Upper lobe of left lung (tissue), 6 donors: ENCODE measurements at regions not wholly inside any gene's neighbourhood (a gene's known extent, or its start where the extent isn't known, plus 50 kb on each side); places are given as distances from the start of the nearest gene placed in this dataset.

Experiments
- ATAC-seq, 2 donors: fragments of 200-7000 bp; cut with Tn5 transposase; one replicate each; pipeline ENCODE4 v1.9.1; 2022; ENCODE audit warnings: mild to moderate bottlenecking in 2 of 2, moderate library complexity in 2 of 2; ENCODE audit not compliant: low FRiP score in 2 of 2
- DNase-seq, 2 donors: peaks; one replicate each; pipeline ENCODE4 v3.0.0-alpha.2; 2019 to 2020
- H3K27ac ChIP-seq, 4 donors: fragments of 200-600 bp; sonication (generic); one replicate each; pipeline ENCODE4 v1.5.1; 2016 to 2019
- H3K27me3 ChIP-seq, 4 donors: fragments of 200-600 bp; sonication (generic); one replicate each; pipeline ENCODE4 v1.5.1; 2017 to 2019
- H3K36me3 ChIP-seq, 4 donors: fragments of 200-600 bp; sonication (generic); one replicate each; pipeline ENCODE4 v1.5.1; 2016 to 2019
- H3K4me1 ChIP-seq, 4 donors: fragments of 200-600 bp; sonication (generic); one replicate each; pipeline ENCODE4 v1.5.1; 2018 to 2019
- H3K4me3 ChIP-seq, 4 donors: fragments of 200-600 bp; sonication (generic); one replicate each; pipeline ENCODE4 v1.5.1; 2017 to 2019; ENCODE audit warnings: mild to moderate bottlenecking in 2 of 4, moderate library complexity in 1 of 4
- H3K9me3 ChIP-seq, 4 donors: fragments of 200-600 bp; sonication (generic); one replicate each; pipeline ENCODE4 v1.5.1; 2018 to 2019
- EP300 ChIP-seq, 4 donors: sonication (generic); formaldehyde crosslinking; IDR thresholded peaks; one replicate each; pipeline ENCODE4 v1.5.1; 2017; ENCODE audit warnings: antibody characterized with exemption in 4 of 4, control low read depth in 2 of 4
- POLR2A ChIP-seq, 4 donors: fragments of 450-650 bp; IDR thresholded peaks; one replicate each; pipeline ENCODE4 v1.5.1; 2016 to 2017; ENCODE audit warnings: antibody characterized with exemption in 4 of 4, mild to moderate bottlenecking in 2 of 4
- POLR2AphosphoS5 ChIP-seq, 2 donors: sonication (generic); formaldehyde crosslinking; IDR thresholded peaks; one replicate each; pipeline ENCODE4 v1.5.1; 2017; ENCODE audit warnings: antibody characterized with exemption in 2 of 2
- WGBS, 2 donors: methylation state at CpG; one replicate each; pipeline ENCODE4 v1.1.5; 2017 to 2018; 5-methylcytosine and 5-hydroxymethylcytosine counted together
- TF ChIP-seq, protein P1 (sequence below), 6 experiments: fragments of 450-650 bp in 4 of 6; fragments of 200-600 bp in 2 of 6; sonication (generic) in 2 of 6; IDR thresholded peaks; one replicate each; pipeline ENCODE4 v1.5.1; 2016 to 2019; ENCODE audit warnings: antibody characterized with exemption in 6 of 6
- donor health status: DM: no; HTN: no; CAD: no; lungs with moderate emphysema.
- donor health status: DM: no; HTN: yes; CAD: no; lungs with severe emphysema.

DNA sequence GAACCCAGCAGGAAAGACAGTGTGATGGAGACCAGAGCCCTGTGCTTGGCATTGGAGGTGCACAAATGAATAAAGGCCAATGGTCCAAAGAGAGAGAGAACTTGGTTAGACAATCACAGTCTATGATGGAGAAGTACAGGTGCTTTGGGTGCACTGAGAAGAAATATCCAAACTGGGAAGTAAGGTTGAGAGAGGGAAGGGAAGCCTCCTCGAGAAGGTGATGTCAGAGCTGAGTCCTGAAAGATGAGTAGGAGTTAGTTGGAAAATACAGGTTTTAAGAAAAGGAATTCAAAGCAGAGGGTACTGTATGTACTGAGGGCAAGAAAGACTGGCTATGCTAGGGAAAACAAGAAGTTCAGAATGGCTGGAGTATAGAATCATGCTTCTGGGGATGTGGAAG is 94.1 kb upstream of the CD53 start:
- no peaks in the 10 kb centered on the region for H3K36me3 ChIP-seq
- no peak overlapping the region for H3K27ac ChIP-seq
- no peaks in the 10 kb centered on the region for H3K9me3 ChIP-seq
- peaks cover 0 to 2% (median 0%) of the 10 kb centered on the region in 4 donors for H3K27me3 ChIP-seq
- H3K4me1 ChIP-seq: peaks cover 0 to 6% (median 2%) of the 10 kb centered on the region in 4 donors
- no peak for ATAC-seq
- no peak for TF ChIP-seq EP300 (IDR thresholded peaks at IDR 0.05)
- TF ChIP-seq, protein P1, sequence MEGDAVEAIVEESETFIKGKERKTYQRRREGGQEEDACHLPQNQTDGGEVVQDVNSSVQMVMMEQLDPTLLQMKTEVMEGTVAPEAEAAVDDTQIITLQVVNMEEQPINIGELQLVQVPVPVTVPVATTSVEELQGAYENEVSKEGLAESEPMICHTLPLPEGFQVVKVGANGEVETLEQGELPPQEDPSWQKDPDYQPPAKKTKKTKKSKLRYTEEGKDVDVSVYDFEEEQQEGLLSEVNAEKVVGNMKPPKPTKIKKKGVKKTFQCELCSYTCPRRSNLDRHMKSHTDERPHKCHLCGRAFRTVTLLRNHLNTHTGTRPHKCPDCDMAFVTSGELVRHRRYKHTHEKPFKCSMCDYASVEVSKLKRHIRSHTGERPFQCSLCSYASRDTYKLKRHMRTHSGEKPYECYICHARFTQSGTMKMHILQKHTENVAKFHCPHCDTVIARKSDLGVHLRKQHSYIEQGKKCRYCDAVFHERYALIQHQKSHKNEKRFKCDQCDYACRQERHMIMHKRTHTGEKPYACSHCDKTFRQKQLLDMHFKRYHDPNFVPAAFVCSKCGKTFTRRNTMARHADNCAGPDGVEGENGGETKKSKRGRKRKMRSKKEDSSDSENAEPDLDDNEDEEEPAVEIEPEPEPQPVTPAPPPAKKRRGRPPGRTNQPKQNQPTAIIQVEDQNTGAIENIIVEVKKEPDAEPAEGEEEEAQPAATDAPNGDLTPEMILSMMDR (IDR thresholded peaks at IDR 0.05): no peak
- TF ChIP-seq POLR2AphosphoS5 (IDR thresholded peaks at IDR 0.05): no peak
- 63 to 68% methylated on average over 1 of the region's 1 CpG for WGBS, 2 donors
- DNase-seq: no peak
- no peak overlapping the region for H3K4me3 ChIP-seq

DNA sequence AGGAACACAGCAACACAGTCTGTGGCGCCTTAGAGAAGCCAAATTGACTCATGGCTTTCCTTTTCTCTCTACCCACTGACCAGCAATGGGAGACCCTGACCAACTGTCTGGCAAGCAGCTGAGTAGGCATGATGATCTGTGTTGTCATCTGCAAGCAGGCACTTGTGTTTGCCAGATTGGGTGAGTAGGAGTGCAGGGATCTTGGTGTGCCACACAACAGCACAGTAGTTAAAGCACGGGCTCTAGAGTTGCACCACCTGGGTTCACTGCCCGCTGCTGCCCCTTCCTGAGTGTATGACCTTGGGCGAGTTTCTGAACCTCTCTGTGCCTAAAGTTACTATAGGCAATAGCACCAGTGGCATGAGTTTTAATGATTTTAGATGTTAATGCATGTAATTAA is 95.7 kb upstream of the CD53 start:
- Histone ChIP-seq H3K27ac (no peak overlapping the region), H3K36me3 (no peaks in the 10 kb centered on the region), H3K4me1 (peaks cover 0 to 6% (median 2%) of the 10 kb centered on the region in 4 donors), H3K9me3 (no peaks in the 10 kb centered on the region), H3K27me3 (peaks cover 0 to 2% (median 0%) of the 10 kb centered on the region in 4 donors), H3K4me3 (no peak overlapping the region)
- WGBS, 2 donors: 81 to 100% methylated on average over 3 to 4 of the region's 4 CpGs
- ATAC-seq: no peak
- no peak for DNase-seq
- TF ChIP-seq POLR2AphosphoS5 (IDR thresholded peaks at IDR 0.05): no peak
- TF ChIP-seq EP300 (IDR thresholded peaks at IDR 0.05): no peak
- TF ChIP-seq, protein P1 (IDR thresholded peaks at IDR 0.05): no peak
- no peak for TF ChIP-seq POLR2A (IDR thresholded peaks at IDR 0.05)

DNA sequence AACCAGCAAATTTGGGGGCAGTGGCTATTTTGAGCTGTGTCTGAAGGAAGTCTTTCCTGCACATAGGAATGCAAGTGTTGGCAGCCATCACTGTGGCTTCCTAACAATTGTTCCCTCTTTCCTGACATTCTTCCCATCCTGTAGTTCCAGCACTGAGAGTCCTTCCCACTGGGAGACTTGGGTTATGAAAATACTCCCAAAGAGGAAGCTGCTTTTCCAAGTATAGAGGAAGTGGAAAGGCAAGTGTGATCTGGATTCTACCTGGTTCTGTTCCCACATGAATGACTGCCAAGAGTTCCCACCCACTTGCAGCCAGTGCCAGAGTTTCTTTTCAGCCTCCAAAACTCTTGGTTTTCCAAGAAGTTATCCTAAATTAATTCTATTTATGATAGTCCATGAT is 98.5 kb upstream of the CD53 start:
- no peaks in the 10 kb centered on the region for H3K9me3 ChIP-seq
- ATAC-seq (no peak), DNase-seq (no peak)
- no peak overlapping the region for H3K27ac ChIP-seq
- TF ChIP-seq, protein P1 (IDR thresholded peaks at IDR 0.05): no peak
- no peak for TF ChIP-seq POLR2AphosphoS5 (IDR thresholded peaks at IDR 0.05)
- no peak for TF ChIP-seq EP300 (IDR thresholded peaks at IDR 0.05)
- no peak for TF ChIP-seq POLR2A (IDR thresholded peaks at IDR 0.05)
- H3K27me3 ChIP-seq: no peaks in the 10 kb centered on the region
- no peak overlapping the region for H3K4me3 ChIP-seq
- H3K4me1 ChIP-seq: peaks cover 0 to 5% (median 0%) of the 10 kb centered on the region in 4 donors
- H3K36me3 ChIP-seq: no peaks in the 10 kb centered on the region

DNA sequence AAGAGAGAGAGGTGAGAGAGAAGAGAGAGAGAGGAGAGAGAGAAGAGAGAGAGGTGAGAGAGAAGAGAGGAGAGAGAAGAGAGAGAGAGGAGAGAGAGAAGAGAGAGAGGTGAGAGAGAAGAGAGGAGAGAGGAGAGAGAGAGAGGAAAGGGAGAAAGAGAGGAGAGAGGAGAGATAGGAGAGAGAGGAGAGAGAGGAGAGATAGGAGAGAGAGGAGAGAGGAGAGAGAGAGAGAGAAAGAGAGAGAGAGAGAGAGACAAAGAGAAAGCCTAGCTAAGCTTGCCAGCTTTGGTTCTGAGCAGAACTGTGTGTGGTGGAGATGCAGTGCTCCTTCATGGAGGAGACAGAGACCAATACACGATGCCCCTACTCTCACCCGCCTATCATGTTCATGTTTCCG is 99.1 kb upstream of the KCNA3 start:
- Histone ChIP-seq H3K36me3 (no peaks in the 10 kb centered on the region), H3K4me3 (no peak overlapping the region), H3K27ac (no peak overlapping the region), H3K9me3 (no peaks in the 10 kb centered on the region), H3K4me1 (peaks cover 0 to 5% (median 0%) of the 10 kb centered on the region in 4 donors), H3K27me3 (no peaks in the 10 kb centered on the region)
- ATAC-seq: no peak
- 35 to 66% methylated on average over 3 of the region's 3 CpGs for WGBS, 2 donors
- TF ChIP-seq POLR2A (IDR thresholded peaks at IDR 0.05) (no peak), POLR2AphosphoS5 (IDR thresholded peaks at IDR 0.05) (no peak), EP300 (IDR thresholded peaks at IDR 0.05) (no peak)
- TF ChIP-seq, protein P1 (IDR thresholded peaks at IDR 0.05): no peak
- DNase-seq: no peak

DNA sequence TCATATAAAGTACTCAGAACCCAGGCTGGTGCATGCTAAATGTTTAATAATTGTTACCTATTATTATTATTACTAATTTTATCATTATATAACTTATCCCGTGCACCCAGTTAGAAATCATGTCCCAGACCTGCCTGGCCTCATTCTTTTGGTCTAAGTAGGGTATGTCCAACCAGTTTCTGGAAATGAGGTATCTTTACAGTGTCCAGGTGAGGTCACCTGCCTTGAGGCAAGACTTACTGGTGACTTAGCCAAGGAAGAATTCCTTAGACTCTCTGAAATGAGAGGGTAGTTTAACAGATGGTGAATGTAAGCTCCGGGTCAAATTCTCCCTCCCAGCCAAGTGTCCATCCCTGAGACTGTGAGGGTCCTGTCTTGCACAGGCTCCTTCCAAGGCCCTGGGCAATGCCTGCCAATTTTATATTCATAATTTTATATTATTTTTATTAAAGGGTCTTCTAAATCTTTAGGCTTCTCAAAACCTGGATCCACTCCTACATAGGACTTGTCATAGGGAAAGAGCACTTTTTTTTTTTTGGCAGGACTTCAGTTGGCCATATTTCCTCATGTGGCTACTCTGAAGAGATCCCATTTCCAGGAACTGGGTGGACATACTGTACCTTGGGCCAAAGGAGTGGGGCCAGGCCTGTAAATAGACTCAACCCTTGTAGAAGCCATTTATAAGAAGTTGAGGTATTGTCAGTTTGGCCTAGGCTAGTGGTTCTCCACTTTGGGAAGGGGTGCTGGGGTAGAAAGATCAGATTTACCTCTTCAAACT is 96.7 kb upstream of the KCNA3 start:
- DNase-seq (no peak), ATAC-seq (no peak)
- H3K36me3 ChIP-seq: no peaks in the 10 kb centered on the region
- 81 to 92% methylated on average over 2 of the region's 2 CpGs for WGBS, 2 donors
- TF ChIP-seq POLR2AphosphoS5 (IDR thresholded peaks at IDR 0.05) (no peak), POLR2A (IDR thresholded peaks at IDR 0.05) (no peak), EP300 (IDR thresholded peaks at IDR 0.05) (no peak)
- TF ChIP-seq, protein P1 (IDR thresholded peaks at IDR 0.05): no peak
- H3K27ac ChIP-seq: no peak overlapping the region
- H3K27me3 ChIP-seq: no peaks in the 10 kb centered on the region
- no peaks in the 10 kb centered on the region for H3K9me3 ChIP-seq
- H3K4me3 ChIP-seq: no peak overlapping the region
- peaks cover 0 to 5% (median 0%) of the 10 kb centered on the region in 4 donors for H3K4me1 ChIP-seq
